ENCODE measurements at regions not wholly inside any gene's neighbourhood (a gene's known extent, or its start where the extent isn't known, plus 50 kb on each side); places are given as distances from the start of the nearest gene placed in this dataset.

DNA sequence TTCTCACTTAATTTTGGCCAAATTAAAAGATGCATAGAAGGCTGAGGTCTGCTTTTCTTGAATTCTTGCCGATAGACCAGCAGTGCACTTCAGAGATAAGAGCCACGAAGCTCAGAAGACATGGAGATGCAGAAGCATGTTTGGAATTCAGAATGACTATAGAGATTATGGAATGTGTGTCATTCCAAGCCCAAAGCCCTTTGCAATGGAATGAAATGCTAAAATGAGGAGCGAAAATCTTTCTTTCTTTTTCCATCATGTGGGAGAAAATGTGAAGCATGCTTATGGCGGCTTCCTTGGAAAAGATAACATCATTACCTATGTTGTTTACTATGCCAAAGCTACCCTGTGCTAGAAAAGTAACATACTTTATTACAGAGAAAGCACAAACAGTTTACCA lies 257.0 kb upstream of the RNF32 start:
- no peak for TF ChIP-seq EZH2 (IDR thresholded peaks at IDR 0.05; ENCODE audit: borderline replicate concordance)
- TF ChIP-seq, protein P1, sequence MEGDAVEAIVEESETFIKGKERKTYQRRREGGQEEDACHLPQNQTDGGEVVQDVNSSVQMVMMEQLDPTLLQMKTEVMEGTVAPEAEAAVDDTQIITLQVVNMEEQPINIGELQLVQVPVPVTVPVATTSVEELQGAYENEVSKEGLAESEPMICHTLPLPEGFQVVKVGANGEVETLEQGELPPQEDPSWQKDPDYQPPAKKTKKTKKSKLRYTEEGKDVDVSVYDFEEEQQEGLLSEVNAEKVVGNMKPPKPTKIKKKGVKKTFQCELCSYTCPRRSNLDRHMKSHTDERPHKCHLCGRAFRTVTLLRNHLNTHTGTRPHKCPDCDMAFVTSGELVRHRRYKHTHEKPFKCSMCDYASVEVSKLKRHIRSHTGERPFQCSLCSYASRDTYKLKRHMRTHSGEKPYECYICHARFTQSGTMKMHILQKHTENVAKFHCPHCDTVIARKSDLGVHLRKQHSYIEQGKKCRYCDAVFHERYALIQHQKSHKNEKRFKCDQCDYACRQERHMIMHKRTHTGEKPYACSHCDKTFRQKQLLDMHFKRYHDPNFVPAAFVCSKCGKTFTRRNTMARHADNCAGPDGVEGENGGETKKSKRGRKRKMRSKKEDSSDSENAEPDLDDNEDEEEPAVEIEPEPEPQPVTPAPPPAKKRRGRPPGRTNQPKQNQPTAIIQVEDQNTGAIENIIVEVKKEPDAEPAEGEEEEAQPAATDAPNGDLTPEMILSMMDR (IDR thresholded peaks at IDR 0.05; ENCODE audit: poor library complexity), result no peak
- TF ChIP-seq EZH2phosphoT487 (IDR thresholded peaks at IDR 0.05; ENCODE audit: low read depth, severe bottlenecking, unreplicated experiment), result no peak

All from hepatocyte (in vitro differentiated cells).